Panc1 (cell line): ENCODE measurements at regions not wholly inside any gene's neighbourhood (a gene's known extent, or its start where the extent isn't known, plus 50 kb on each side); places are given as distances from the start of the nearest gene placed in this dataset.

Experiments used
- ATAC-seq: fragments of 200-7000 bp; cut with Tn5 transposase; 2 replicates; pipeline ENCODE4 v1.9.1; 2020; ENCODE audit warnings: mild to moderate bottlenecking, moderate library complexity
- BruUV-seq: library from RNA; stranded (reverse); fragments of 400-500 nt; replicated peaks from 2 replicates; lab custom pipeline; 2021; lab: Mats Ljungman, UMichigan
- CTCF ChIA-PET: fragments of 300-600 bp; sonication (Branson Sonifier 250); formaldehyde crosslinking; loops from one replicate; lab custom pipeline; 2022; ENCODE audit warnings: antibody characterized with exemption; lab: Charles Lee
- POLR2A ChIA-PET: fragments of 300-600 bp; sonication (Branson Sonifier 250); formaldehyde crosslinking; loops from one replicate; lab custom pipeline; 2022; ENCODE audit warnings: antibody characterized with exemption; lab: Charles Lee
- DNase-seq: peaks from one replicate; pipeline ENCODE4 v3.0.0-alpha.2; 2010; ENCODE audit warnings: low read depth, low spot score
- H3K27ac ChIP-seq: 2 replicates; pipeline ENCODE4 v1.5.1; 2011; ENCODE audit warnings: mild to moderate bottlenecking, low read length, inconsistent platforms
- H3K27me3 ChIP-seq: fragments of 200-500 bp; sonication (Bioruptor generic); 2 replicates; pipeline ENCODE4 v1.6.0; 2014; ENCODE audit warnings: low read length, inconsistent platforms; ENCODE audit not compliant: control insufficient read depth, insufficient read depth
- H3K36me3 ChIP-seq: fragments of 200-500 bp; sonication (Bioruptor generic); 2 replicates; pipeline ENCODE4 v1.5.1; 2014; ENCODE audit warnings: inconsistent platforms, mild to moderate bottlenecking, low read length, moderate library complexity; ENCODE audit not compliant: control insufficient read depth, insufficient read depth
- H3K4me1 ChIP-seq: 2 replicates; pipeline ENCODE4 v1.5.1; 2011; ENCODE audit warnings: inconsistent platforms, mild to moderate bottlenecking, low read length, moderate library complexity; ENCODE audit not compliant: control insufficient read depth, insufficient read depth
- H3K4me3 ChIP-seq, 2 experiments: 2 replicates each; pipeline ENCODE4 v1.5.1; 2011 to 2012; ENCODE audit warnings: low read depth in 2 of 2, low read length in 2 of 2, mild to moderate bottlenecking in 2 of 2, inconsistent platforms in 1 of 2, moderate library complexity in 1 of 2
- H3K9me3 ChIP-seq: fragments of 200-500 bp; sonication (Bioruptor generic); 2 replicates; pipeline ENCODE4 v1.5.1; 2014; ENCODE audit warnings: low read depth, mild to moderate bottlenecking, inconsistent platforms, low read length, moderate library complexity; ENCODE audit not compliant: control insufficient read depth, insufficient read depth
- POLR2AphosphoS5 ChIP-seq: IDR thresholded peaks from 2 replicates; pipeline ENCODE4 v1.6.1; 2012; ENCODE audit warnings: mild to moderate bottlenecking, low read depth, low read length, moderate library complexity
- SIN3A ChIP-seq: IDR thresholded peaks from 2 replicates; pipeline ENCODE4 v1.6.1; 2012; ENCODE audit warnings: low read depth, mild to moderate bottlenecking, low read length, moderate library complexity, borderline replicate concordance; ENCODE audit not compliant: insufficient read depth
- TCF7L2 ChIP-seq: IDR thresholded peaks from 2 replicates; pipeline ENCODE4 v1.6.1; 2011; ENCODE audit warnings: mild to moderate bottlenecking, low read depth, low read length, inconsistent platforms
- in situ Hi-C: cut with HindIII; loops from 2 replicates; pipeline ENCODE4 v1.10.0; 2016; ENCODE audit warnings: low sequenced_read_pairs, low pct_unique_long_range_greater_than_20kb
- intact Hi-C: fragments of 100-400 bp; cut with micrococcal nuclease; formaldehyde crosslinking; loops from one replicate; pipeline ENCODE4 v1.10.0; 2022; ENCODE audit not compliant: unreplicated experiment
- TF ChIP-seq, protein P1 (sequence below), 2 experiments: IDR thresholded peaks; 2 replicates each; pipeline ENCODE4 v1.6.1; 2011 to 2012; ENCODE audit warnings: low read depth in 2 of 2, control low read depth in 1 of 2, low read length in 1 of 2, mild to moderate bottlenecking in 1 of 2, moderate library complexity in 1 of 2; ENCODE audit not compliant: insufficient read depth in 1 of 2
- TF ChIP-seq, protein P2 (sequence below): fragments of 450-650 bp; IDR thresholded peaks from 2 replicates; pipeline ENCODE4 v1.5.1; 2017; ENCODE audit warnings: mild to moderate bottlenecking

DNA sequence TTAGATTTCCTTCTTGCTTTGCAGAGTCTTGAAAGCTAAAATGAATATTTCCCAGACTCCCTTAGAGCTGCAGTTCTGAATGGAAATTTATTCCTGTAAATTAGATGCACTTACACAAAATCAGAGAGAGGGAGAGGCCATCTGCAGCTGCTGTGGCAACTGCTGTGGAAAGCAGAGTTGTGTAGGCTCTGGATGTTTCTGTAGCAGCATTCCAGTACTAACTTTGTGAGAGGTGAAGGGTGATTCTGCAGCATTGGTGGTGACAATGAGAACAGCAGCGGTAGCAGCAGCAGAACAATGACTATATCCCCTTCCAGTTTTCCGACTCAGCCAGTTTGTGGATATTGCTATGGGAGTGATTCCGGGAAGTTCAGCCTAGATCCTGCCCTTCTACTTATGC lies 433.0 kb upstream of the REG3G start:
- ATAC-seq (no peak), DNase-seq (no peak)
- ChIA-PET POLR2A (no interaction called here), CTCF (no interaction called here)
- no peaks in the 10 kb centered on the region; the same call in 1 of the 2 replicates for H3K9me3 ChIP-seq
- no peak overlapping the region for H3K27ac ChIP-seq
- intact Hi-C loops (no loop called here), in situ Hi-C loops (no loop called here)
- H3K4me1 ChIP-seq: no peaks in the 10 kb centered on the region
- BruUV-seq: no TSS peak
- no peaks in the 10 kb centered on the region for H3K27me3 ChIP-seq
- TF ChIP-seq TCF7L2 (no peak), POLR2AphosphoS5 (no peak), SIN3A (no peak)
- TF ChIP-seq, protein P1, sequence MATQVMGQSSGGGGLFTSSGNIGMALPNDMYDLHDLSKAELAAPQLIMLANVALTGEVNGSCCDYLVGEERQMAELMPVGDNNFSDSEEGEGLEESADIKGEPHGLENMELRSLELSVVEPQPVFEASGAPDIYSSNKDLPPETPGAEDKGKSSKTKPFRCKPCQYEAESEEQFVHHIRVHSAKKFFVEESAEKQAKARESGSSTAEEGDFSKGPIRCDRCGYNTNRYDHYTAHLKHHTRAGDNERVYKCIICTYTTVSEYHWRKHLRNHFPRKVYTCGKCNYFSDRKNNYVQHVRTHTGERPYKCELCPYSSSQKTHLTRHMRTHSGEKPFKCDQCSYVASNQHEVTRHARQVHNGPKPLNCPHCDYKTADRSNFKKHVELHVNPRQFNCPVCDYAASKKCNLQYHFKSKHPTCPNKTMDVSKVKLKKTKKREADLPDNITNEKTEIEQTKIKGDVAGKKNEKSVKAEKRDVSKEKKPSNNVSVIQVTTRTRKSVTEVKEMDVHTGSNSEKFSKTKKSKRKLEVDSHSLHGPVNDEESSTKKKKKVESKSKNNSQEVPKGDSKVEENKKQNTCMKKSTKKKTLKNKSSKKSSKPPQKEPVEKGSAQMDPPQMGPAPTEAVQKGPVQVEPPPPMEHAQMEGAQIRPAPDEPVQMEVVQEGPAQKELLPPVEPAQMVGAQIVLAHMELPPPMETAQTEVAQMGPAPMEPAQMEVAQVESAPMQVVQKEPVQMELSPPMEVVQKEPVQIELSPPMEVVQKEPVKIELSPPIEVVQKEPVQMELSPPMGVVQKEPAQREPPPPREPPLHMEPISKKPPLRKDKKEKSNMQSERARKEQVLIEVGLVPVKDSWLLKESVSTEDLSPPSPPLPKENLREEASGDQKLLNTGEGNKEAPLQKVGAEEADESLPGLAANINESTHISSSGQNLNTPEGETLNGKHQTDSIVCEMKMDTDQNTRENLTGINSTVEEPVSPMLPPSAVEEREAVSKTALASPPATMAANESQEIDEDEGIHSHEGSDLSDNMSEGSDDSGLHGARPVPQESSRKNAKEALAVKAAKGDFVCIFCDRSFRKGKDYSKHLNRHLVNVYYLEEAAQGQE (IDR thresholded peaks at IDR 0.05; ENCODE audit: insufficient read depth in 1 of 2, low read depth in 2 of 2, low read length in 1 of 2): no peak
- TF ChIP-seq, protein P2, sequence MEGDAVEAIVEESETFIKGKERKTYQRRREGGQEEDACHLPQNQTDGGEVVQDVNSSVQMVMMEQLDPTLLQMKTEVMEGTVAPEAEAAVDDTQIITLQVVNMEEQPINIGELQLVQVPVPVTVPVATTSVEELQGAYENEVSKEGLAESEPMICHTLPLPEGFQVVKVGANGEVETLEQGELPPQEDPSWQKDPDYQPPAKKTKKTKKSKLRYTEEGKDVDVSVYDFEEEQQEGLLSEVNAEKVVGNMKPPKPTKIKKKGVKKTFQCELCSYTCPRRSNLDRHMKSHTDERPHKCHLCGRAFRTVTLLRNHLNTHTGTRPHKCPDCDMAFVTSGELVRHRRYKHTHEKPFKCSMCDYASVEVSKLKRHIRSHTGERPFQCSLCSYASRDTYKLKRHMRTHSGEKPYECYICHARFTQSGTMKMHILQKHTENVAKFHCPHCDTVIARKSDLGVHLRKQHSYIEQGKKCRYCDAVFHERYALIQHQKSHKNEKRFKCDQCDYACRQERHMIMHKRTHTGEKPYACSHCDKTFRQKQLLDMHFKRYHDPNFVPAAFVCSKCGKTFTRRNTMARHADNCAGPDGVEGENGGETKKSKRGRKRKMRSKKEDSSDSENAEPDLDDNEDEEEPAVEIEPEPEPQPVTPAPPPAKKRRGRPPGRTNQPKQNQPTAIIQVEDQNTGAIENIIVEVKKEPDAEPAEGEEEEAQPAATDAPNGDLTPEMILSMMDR: no peak
- no peak overlapping the region for H3K4me3 ChIP-seq
- no peaks in the 10 kb centered on the region for H3K36me3 ChIP-seq

DNA sequence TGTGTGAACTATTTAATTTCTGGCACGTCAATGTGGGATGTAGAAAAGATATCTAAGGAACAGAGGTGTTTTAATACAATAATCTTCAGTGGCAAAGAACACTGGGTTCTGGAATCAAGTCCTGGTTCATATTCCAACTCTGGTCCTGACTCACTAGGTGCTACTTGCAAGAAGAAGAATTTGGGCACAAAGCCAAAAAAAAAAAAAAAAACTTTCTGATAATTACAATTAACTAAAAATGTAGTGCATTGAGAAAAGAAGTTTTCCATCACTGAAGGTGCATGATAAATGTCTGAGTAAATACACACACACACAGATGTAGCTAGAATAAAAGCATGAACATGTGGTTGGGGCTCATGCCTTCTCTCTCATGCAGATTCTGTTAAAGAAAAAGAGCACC lies 424.4 kb upstream of the REG3G start:
- ATAC-seq (no peak), DNase-seq (no peak)
- POLR2A ChIA-PET: no interaction called here
- Histone ChIP-seq H3K4me1 (no peaks in the 10 kb centered on the region), H3K4me3 (no peak overlapping the region), H3K27me3 (no peaks in the 10 kb centered on the region), H3K27ac (no peak overlapping the region), H3K36me3 (no peaks in the 10 kb centered on the region), H3K9me3 (no peaks in the 10 kb centered on the region; the same call in 1 of the 2 replicates)
- BruUV-seq: no TSS peak
- no peak for TF ChIP-seq TCF7L2
- TF ChIP-seq, protein P2: no peak
- TF ChIP-seq, protein P1 (IDR thresholded peaks at IDR 0.05; ENCODE audit: insufficient read depth in 1 of 2, low read depth in 2 of 2, low read length in 1 of 2): no peak
- no peak for TF ChIP-seq SIN3A
- TF ChIP-seq POLR2AphosphoS5: no peak
- in situ Hi-C loops: no loop called here
- CTCF ChIA-PET: no interaction called here
- intact Hi-C loops: no loop called here
